ENCODE measurements at regions not wholly inside any gene's neighbourhood (a gene's known extent, or its start where the extent isn't known, plus 50 kb on each side); places are given as distances from the start of the nearest gene placed in this dataset.
"Not testable (repeated sequence)": the region's sequence is repeated elsewhere in the genome, so short reads cannot be mapped to it uniquely, and the experiment has no call there.

GRCh38 chr5:18674212-18674611 is 1040.0 kb downstream of the TAF11L14 start:
- not testable (repeated sequence) for H2BK5ac ChIP-seq (ENCODE audit: low read depth, low read length); H2BK20ac ChIP-seq (ENCODE audit: low read length); H2AFZ ChIP-seq (ENCODE audit: low read length); H4K8ac ChIP-seq (ENCODE audit: extremely low read depth, insufficient read depth, low read length); H3K27me3 ChIP-seq (replicated peaks in 1 of 4; ENCODE audit: control insufficient read depth in 3 of 4, extremely low read depth in 1 of 4, insufficient read depth in 3 of 4, low read length in 3 of 4); H3K14ac ChIP-seq (ENCODE audit: insufficient read length); H3K9ac ChIP-seq (replicated peaks in 1 of 4; ENCODE audit: extremely low read depth in 1 of 4, low read depth in 3 of 4, low read length in 3 of 4); H2AK5ac ChIP-seq (ENCODE audit: low read depth, low read length); FAIRE-seq; H3K56ac ChIP-seq (replicated peaks; ENCODE audit: insufficient read length, low read depth, low read length); H3K27ac ChIP-seq (ENCODE audit: low read depth, low read length); H4K5ac ChIP-seq (ENCODE audit: insufficient read length, low read depth, low read length); H3K36me3 ChIP-seq (ENCODE audit: control insufficient read depth in 2 of 4, insufficient read depth in 4 of 4, low read length in 3 of 4); H3K23ac ChIP-seq (ENCODE audit: insufficient read length); H2BK12ac ChIP-seq (ENCODE audit: low read depth, low read length); H3K9me3 ChIP-seq (ENCODE audit: insufficient read depth in 2 of 2, low read depth in 1 of 2, low read length in 1 of 2); H2BK120ac ChIP-seq (replicated peaks; ENCODE audit: low read depth, low read length); H3K23me2 ChIP-seq (ENCODE audit: low read depth, low read length); H3K18ac ChIP-seq (ENCODE audit: extremely low read depth, low read length); H4K20me1 ChIP-seq (replicated peaks in 1 of 2; ENCODE audit: control insufficient read depth in 1 of 2, insufficient read depth in 2 of 2, low read length in 2 of 2); DNase-seq (ENCODE audit: low read depth in 1 of 2, low spot score in 2 of 2); H3K4ac ChIP-seq (replicated peaks; ENCODE audit: insufficient read length, low read depth, low read length); H4K91ac ChIP-seq (replicated peaks; ENCODE audit: insufficient read length, low read length); H3K79me1 ChIP-seq (ENCODE audit: low read depth, low read length); H2BK15ac ChIP-seq (ENCODE audit: low read length)
- Histone ChIP-seq H3K4me1 (replicated peaks in 1 of 4; ENCODE audit: control insufficient read depth in 3 of 4, insufficient read depth in 4 of 4, low read length in 3 of 4) (peaks cover 0 to 11% (median 0%) of the 10 kb centered on the region in 4 experiments; a peak in 3 of 7 replicates), H3K79me2 (ENCODE audit: control insufficient read depth in 1 of 2, insufficient read depth in 2 of 2, low read length in 2 of 2) (peaks cover 0 to 28% of the 10 kb centered on the region in 2 experiments; a peak in 2 of 4 replicates), H3K4me3 (ENCODE audit: extremely low read depth in 1 of 4, insufficient read depth in 2 of 4, low read depth in 3 of 4, low read length in 4 of 4) (peak overlapping the region in 2 of 4 experiments; percentile 40 to 49; a peak in 3 of 8 replicates), H3K4me2 (ENCODE audit: insufficient read depth in 1 of 2, low read depth in 2 of 2, low read length in 2 of 2) (peak overlapping the region; percentile 41 to 42; a peak in 3 of 4 replicates)
- TF ChIP-seq CREB1 (IDR thresholded peaks at IDR 0.05) = peak; percentile 48; the same call in 1 of the 2 replicates
- TF ChIP-seq TEAD4 (IDR thresholded peaks at IDR 0.05; ENCODE audit: low read depth, low read length) = 0 out of 2 replicates have a peak, but pooled peaks have one; percentile 5
- 18% methylated on average over 1 of the region's 4 CpGs; no CpG with 5 or more reads in 1 of the 2 experiments for WGBS, 2 experiments (ENCODE audit: extremely low coverage in 1 of 2, insufficient coverage in 1 of 2, insufficient read length in 1 of 2, insufficient replicate concordance in 2 of 2, low coverage in 1 of 2, low lambda C conversion rate in 2 of 2, missing lambda C conversion rate in 1 of 2)
- CTCF ChIA-PET (ENCODE audit: partially characterized antibody) = interaction anchor here (0.6 kb wide), 1 partner anchor 12 kb away, joined by 3 read pairs; no protein-coding TSS in a partner anchor
- POLR2A ChIA-PET (ENCODE audit: partially characterized antibody) = interaction anchor here (0.6 to 0.8 kb wide), 5 partner anchors 8 to 140 kb away, joined by 3 to 8 read pairs (median 3); no protein-coding TSS in a partner anchor

Measured in H1 (cell line).